ENCODE measurements at regions not wholly inside any gene's neighbourhood (a gene's known extent, or its start where the extent isn't known, plus 50 kb on each side); places are given as distances from the start of the nearest gene placed in this dataset.

DNA sequence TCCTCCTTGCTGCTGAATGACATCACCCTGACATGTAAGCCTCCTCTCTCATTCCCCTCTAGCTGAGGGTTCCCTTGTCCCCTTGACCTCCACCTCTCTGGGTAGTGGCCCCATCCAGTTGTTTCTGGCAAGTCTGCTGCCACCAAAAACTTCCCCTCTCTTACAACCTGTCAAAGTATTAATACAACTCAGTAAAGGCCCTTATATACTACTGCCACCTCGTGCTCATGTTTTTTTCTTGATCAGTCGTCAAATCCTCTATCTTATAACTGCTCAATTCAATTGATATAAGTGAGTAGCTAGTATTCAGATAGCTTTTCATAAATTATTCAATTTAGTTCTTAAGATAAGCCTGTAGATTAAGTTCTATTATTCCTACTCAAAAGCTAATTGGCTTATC lies 249.6 kb downstream of the MBNL1 start:
- no peaks in the 10 kb centered on the region for H3K36me3 ChIP-seq (ENCODE audit: control insufficient read depth in 2 of 2, insufficient read depth in 2 of 2, low read length in 1 of 2)
- intact Hi-C loops (cut with micrococcal nuclease; ENCODE audit: unreplicated experiment) = loop anchor here (2.0 kb wide), 1 partner anchor 38 kb away; no protein-coding TSS in a partner anchor
- ATAC-seq (peak; percentile 41), FAIRE-seq (peak; percentile 71), DNase-seq (ENCODE audit: low read depth, low spot score) (no peak)
- TF ChIP-seq, protein P1, sequence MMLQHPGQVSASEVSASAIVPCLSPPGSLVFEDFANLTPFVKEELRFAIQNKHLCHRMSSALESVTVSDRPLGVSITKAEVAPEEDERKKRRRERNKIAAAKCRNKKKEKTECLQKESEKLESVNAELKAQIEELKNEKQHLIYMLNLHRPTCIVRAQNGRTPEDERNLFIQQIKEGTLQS (IDR thresholded peaks at IDR 0.05; ENCODE audit: borderline replicate concordance, extremely low read depth, low read depth, low read length) = no peak
- TF ChIP-seq CTCF (IDR thresholded peaks at IDR 0.05 in 2 of 3, conservative IDR thresholded peaks at IDR 0.05 in 1 of 3; ENCODE audit: control insufficient read depth in 2 of 3, extremely low read depth in 1 of 3, insufficient read depth in 1 of 3, low read depth in 3 of 3, low read length in 3 of 3) = 0 out of 6 replicates have a peak, but pooled peaks of 1 of the 3 experiments have one; percentile 7
- peak; percentile 53 for TF ChIP-seq RAD21 (IDR thresholded peaks at IDR 0.05; ENCODE audit: insufficient read depth, low read depth, low read length)
- in situ Hi-C loops (cut with MboI) = no loop called here
- no peak overlapping the region for H3K9ac ChIP-seq (ENCODE audit: control insufficient read depth, insufficient read depth, low read length)
- H2AFZ ChIP-seq (ENCODE audit: control insufficient read depth, low read depth, low read length) = no peak overlapping the region; the same call in 1 of the 2 replicates
- H3K4me3 ChIP-seq = no peak overlapping the region
- no peaks in the 10 kb centered on the region for H4K20me1 ChIP-seq (ENCODE audit: control insufficient read depth, insufficient read depth)
- no peak overlapping the region for H3K27ac ChIP-seq (ENCODE audit: control insufficient read depth, insufficient read depth)
- peaks cover 8% of the 10 kb centered on the region for H3K4me1 ChIP-seq (ENCODE audit: control insufficient read depth, insufficient read depth, low read length)
- ChIA-PET RAD21 (ENCODE audit: unreplicated experiment) (interaction anchor here (0.9 to 6.7 kb wide), 5 partner anchors 10 to 47 kb away, joined by 4 to 81 read pairs (median 5); no protein-coding TSS in a partner anchor), CTCF (interaction anchor here (1.3 to 27.4 kb wide), 6 partner anchors 10 to 56 kb away, joined by 3 to 379 read pairs (median 22); no protein-coding TSS in a partner anchor), SMC1A (ENCODE audit: uncharacterized antibody, unreplicated experiment) (interaction anchor here (0.6 to 11.5 kb wide), 12 partner anchors 7 to 442 kb away, joined by 3 to 248 read pairs (median 4); no protein-coding TSS in a partner anchor), POLR2A (interaction anchor here (0.5 to 1.1 kb wide), 3 partner anchors 12 to 190 kb away, joined by 3 to 4 read pairs (median 3); no protein-coding TSS in a partner anchor)
- H3K9me3 ChIP-seq (replicated peaks; ENCODE audit: control insufficient read depth, insufficient read depth, low read length) = no peaks in the 10 kb centered on the region; the same call in 2 of the 3 replicates
- 72% methylated on average over 2 of the region's 2 CpGs for WGBS (ENCODE audit: insufficient coverage, insufficient replicate concordance, low lambda C conversion rate, missing lambda C conversion rate)
- no peaks in the 10 kb centered on the region for H3K27me3 ChIP-seq (replicated peaks in 1 of 2; ENCODE audit: control insufficient read depth in 2 of 2, insufficient read depth in 2 of 2, low read length in 1 of 2)
- H3K79me2 ChIP-seq (ENCODE audit: control insufficient read depth, insufficient read depth, low read length) = no peaks in the 10 kb centered on the region
- BruUV-seq (replicated peaks) = no TSS peak
- no peak overlapping the region for H3K4me2 ChIP-seq (ENCODE audit: control insufficient read depth, insufficient read depth)
